ENCODE measurements at regions not wholly inside any gene's neighbourhood (a gene's known extent, or its start where the extent isn't known, plus 50 kb on each side); places are given as distances from the start of the nearest gene placed in this dataset.
A peak's percentile ranks its signal among the peaks of the same experiment; 100 is the strongest.

DNA sequence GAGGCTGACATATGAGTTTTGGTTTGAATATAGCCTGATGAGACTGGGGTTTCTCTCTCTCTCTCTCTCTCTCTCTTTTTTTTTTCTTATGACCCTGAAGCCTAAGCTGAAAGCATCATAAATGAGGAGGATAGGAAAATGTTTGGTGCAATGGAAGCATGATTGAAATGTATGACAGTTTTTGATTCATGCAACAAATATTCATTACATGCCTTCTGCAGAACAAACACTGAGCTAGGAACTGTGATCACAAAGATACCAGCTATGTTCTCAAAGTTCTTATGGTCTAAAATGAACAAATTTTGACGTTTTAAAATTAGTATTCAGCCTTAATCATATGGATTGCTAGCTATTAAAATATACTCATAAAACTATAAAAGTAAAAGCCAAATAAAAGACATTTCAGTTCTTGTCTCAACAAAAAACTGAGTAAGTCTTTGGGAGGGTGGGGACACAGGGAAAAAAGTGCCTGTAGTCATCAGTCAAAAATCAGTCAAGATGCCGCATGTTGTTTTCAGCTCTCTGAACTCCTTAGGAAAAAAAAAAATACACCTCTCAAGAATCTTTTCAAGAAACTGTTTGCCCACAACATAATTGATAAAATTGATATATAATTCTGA, 57.2 kb downstream of the NKX6-1 start:
- no peak for DNase-seq

DNA sequence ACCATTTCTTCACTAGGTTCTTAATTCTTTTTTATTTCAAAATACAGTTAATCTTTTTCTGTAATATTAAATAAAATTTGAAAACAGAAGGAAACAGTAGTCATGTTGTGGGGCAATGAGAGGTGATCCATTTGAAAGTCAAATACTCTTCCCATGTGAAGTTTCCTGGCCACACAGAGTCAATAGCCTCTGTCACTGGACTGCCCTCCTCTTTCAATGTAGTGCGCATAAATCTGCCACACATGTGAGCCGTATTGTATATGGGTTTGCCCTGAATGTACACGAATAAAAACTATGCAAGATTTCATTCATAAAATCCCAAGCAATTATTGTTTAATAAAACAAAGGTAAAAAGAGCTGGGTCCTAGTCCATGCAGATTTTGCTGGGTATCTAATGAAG, 59.1 kb downstream of the NKX6-1 start:
- DNase-seq: no peak

DNA sequence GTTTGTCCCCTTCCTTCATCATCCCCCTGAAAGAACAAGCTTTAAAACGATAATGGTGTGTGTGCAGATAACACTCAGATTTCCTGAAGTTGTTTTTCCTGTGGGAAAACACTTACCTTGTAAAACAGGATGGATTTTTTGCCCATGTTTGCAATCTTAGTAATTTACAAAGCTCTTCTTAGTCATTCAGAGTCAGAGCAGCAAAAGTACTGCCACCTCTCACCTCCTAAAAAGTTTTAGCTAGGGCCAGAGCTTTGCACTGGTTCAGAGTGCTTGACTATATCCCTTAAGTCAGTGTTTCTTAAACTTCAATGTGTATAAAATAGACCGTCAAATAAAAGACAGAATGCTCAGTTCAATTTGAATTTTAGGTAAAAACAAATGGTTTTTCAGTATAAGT, 62.3 kb downstream of the NKX6-1 start:
- DNase-seq: no peak

DNA sequence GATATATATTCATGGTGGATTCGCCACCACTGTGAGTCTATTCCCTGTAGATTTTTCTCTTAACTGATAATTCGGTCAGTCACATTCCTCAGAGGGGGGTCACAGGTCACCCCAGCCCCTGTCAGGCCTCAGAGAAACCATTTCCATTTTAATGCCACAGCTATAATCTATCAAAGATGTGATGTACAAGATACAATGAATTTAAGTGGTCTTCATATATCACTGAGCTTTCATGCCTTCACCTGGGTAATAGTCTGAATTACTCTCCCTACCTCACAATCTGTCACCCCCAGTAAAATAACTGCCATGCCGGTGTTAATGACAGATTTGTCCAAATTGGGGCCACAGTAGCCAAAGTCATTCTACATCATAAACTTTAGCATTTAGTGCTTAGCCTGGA, 64.7 kb downstream of the NKX6-1 start:
- no peak for DNase-seq

DNA sequence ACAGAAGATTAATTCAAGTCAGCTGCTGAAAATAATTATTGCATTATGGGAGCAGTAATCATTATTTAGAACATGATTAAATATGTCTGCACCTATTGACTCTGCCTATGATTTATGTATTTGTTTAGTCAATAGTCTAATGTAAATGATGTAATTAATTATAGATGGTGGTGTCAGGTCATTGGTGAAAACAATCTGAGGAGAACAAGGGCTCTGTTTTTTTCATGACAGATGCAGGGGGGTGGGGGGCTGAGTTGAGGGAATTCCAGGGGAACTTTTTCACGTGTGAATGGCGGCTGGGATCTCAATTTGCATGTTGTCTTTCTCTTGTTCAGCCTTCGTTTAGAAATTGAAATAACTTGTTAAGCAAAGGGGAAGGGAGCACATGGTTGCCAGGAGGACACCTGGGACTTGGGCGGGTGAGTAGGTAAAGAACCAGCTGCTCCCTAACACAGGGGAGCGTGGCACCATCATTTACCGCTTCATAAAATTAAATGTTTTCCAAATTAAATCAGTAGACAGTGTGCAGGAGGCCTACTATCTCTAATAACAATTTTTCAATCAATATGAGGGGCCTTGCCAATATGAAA, 65.4 kb downstream of the NKX6-1 start:
- no peak for DNase-seq

DNA sequence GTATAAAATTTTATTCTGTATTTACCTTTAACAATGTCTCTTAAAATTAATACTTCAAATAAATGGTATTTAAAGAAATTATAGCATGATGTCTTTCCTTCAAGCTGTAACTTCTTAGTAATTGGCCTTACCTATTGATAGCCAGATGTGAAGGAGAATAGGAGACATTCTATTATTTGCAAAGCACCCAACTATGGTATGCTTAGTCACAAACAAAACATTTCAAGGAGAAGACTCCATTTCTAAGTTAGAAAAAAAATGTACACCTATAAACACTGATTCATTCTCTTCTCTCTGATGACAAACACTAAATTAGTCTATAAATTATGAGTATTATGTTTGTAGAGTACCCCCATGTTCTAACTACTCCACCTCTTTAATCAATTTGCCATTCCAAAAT, 66.4 kb downstream of the NKX6-1 start:
- DNase-seq: no peak

DNA sequence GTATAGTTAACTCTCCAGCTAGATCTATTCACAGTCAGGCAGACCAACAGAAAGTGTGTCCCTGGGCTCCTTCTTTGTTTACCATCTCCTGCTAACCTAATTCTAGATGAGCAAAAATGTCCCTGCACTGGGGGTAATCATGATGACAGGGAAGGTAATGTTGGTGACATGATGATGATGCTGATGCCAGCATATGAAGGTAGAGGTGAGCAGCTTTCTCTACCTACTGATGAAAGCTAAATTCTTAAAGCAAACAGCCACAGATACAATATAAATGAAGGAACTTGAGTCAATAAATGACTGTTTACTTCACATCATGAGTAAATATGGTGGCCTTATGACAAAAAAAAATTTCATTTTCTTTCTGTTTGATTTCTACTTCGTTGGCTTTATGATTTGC, 78.5 kb downstream of the NKX6-1 start:
- DNase-seq: no peak

DNA sequence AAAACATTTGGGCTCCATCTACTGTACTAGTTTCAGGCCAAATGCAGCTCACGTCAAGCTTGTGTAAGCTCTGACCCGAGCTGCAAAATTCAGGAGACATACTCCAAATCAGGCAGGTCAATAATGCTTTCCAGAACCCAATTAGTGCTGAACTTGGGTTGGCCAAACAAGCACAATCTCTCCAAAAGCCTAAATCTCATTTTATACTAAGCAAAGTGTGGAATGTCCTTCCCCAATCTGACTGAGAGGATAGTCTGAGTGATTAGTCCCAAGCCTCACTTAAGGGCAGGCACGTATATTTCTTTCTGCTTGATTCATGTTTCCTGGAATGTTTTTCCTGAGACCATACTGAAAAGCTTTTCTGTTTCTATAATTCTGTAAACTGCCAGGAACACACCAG, 79.9 kb downstream of the NKX6-1 start:
- DNase-seq: no peak

DNA sequence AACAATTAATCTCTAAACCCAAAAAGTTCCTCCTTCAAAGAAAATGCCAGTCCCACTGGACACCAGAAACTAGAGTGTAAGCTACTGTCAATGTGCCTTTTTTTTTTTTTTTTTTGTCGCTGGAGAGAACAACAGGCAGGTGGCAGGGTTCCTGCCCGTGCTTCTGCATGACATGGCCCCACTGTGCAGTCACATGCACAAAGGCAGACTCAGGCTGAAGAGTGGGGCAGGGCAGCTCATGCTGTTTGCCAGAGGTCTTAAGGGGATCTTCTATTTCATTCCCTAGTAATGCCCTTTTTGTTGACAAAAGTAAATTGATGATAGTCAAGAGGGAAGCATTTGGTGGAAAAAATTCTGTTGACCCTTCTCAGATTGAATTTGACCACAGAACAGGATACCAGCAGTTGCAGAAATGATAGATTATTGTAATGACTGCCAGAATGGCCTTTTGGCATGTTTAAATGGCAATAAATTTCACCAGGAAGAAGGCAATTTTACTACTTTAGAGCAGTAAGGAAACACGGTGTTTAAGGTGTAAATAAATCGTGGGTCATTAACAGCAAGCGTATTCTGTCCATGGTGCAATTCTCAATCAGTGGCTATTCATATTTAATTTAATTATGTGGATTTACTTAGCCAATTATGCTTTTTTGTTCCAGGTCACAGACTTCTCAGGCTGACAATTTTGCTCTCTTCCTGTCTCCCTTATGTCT, 80.9 kb downstream of the NKX6-1 start:
- peak; percentile 16 for DNase-seq

DNA sequence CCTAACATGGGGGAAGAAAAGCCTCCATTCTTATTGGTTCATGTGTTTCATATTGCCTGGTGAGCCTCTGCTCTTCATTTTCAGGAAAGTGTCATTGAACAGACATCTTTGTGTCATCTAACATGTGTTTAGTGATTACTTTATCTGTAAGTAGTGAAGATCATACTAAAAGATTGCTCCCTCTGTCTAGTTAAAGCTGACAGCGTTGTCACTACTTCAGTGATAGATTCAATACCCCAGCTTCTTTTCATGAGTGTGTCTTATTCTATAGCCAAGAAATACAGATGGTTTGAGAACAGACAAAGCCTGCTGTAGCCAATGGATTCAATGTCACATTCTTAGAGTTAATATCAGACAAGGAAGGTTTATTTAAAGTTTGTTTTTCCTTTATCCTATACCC, 85.1 kb downstream of the NKX6-1 start:
- no peak for DNase-seq

DNA sequence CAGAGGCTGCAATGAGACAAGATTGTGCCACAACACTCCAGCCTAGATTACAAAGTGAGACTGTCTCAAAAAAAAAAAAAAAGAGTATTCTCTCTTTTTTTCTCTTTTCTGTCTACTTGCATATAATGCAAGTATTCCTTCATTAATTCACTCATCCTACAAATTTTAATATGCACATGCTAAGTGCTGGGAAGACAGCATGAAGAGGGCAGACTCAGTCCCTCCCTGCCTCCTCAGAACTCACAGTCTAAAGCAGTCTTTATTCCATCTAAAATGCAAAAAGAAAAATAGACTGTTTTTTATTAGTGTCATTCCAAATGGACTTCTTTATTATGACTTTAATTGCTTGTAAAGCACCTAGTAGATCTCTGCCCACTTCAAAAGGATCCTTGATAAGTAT, 85.6 kb downstream of the NKX6-1 start:
- DNase-seq: no peak

DNA sequence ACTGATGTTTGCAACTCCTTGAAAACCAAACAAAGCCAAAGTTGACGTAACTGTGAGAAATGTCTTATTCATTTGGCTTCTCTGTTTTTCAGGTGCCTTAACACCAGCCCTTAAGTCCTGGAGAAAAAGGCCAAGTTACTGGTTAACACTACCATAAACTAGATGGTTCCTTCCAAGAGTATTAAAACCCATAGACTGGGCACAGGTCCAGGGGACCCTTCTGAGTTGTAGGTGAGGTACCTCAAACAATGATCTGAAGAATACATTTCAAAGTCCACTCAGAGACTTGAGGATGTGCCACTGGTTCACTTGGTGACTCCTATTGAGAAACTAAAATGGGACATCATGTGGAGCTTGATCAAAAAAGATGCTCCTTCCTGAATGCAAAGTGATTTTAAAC, 87.0 kb downstream of the NKX6-1 start:
- no peak for DNase-seq

DNA sequence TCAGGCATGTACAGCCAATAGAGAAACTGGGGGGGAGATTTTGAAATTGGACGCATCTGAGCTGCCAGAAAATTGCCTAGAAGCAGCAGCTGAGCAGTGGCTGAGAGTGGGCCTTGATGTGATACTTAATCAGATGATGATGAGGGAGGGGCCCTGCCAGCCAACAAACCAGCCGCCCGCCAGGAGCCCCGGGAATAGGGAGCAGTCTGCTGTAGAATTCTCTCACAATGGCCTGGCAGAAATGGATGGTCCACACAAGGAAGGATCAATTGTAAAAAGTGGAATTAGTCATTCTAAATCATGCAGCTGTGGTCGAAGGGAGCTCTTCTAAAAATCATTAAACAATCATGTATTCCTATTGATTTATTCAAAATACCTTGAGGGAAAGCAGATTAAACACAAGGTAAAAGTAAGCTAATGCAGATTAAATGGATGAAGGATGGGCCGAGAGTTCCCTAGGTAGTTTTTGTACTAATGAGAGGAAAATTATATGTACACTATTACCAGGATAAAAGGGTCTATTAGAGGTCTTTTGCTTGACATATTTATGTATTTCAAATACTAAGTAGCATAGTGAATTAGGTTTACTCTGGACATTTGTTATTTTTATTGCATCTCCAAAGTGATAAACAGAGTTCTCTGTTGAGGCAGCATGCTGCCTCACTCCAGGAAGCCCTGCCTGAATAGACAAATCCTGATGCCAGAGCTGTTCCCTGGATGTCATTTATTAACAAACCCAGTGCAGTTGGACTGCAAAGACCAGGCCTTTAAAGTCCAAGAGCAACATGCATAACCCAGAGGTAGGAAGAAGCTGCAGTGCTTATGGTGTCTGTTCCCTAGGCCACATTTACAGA, 91.3 kb downstream of the NKX6-1 start:
- DNase-seq: no peak

DNA sequence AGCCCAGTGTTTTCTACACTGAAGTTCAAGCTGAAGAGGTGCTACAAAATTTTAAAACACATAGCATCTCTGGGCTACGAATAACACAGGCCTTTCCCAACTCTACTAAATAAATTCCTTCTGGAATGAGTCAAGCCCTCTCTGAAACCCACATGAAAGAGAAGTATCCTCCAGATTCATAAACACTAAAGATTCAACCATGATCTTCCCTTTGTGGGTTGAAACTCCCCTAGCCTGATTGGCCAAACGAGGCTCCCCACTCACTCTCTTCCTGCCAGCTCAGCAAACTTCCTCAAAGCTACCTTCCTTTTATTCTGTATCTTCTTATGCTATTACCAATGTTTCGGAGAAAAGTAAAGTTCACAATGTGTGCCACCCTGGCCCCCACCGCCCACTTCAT, 95.4 kb downstream of the NKX6-1 start:
- no peak for DNase-seq

DNA sequence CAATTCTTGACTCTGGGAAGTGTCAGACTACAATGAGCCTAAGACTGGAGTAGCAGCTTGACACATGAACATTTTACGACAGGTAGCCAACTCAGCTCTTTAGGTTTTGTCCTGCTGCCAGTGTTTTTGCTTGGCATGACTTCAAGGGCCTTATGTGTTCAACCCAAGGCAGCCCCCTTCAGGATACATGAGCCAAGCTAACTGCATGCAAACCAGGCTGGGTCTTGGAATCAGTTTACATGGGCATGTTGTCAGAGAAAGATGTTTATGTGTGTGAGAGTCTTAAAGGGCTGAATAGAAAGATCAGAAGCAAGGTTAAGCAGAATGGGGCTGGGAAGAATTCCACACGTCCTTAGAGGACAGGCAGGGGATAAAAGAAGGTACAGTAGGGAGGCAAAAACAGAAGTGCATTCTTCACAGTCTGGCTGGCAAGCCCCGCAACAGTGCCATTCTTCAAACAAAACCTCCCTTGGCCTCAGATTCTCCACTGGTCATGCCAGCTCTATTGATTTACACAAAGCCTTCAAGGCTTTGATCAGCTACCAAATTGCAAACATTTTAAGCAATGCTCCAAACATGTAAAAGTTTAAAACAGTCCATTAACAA, 97.3 kb downstream of the NKX6-1 start:
- peak; percentile 14 for DNase-seq

DNA sequence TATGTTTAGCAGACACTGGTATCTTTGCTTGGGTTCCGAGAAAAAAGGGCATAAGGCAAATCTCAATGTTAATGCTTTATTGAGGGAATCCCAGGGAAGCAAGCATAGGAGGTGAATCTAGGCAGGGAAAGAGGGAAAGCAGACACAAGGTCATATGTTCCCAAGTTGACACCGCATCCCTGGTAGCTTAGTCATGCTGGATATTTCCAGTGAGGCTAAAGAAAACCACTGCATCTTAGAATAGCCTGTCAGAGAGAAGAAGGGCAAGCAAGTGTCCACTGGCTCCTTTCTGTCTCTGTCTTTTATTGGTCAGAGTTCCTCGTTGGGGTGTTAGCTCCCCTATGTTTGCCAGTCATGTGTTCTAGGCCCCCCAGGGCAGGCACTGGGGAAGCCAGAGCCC, 104.7 kb downstream of the NKX6-1 start:
- DNase-seq: no peak

DNA sequence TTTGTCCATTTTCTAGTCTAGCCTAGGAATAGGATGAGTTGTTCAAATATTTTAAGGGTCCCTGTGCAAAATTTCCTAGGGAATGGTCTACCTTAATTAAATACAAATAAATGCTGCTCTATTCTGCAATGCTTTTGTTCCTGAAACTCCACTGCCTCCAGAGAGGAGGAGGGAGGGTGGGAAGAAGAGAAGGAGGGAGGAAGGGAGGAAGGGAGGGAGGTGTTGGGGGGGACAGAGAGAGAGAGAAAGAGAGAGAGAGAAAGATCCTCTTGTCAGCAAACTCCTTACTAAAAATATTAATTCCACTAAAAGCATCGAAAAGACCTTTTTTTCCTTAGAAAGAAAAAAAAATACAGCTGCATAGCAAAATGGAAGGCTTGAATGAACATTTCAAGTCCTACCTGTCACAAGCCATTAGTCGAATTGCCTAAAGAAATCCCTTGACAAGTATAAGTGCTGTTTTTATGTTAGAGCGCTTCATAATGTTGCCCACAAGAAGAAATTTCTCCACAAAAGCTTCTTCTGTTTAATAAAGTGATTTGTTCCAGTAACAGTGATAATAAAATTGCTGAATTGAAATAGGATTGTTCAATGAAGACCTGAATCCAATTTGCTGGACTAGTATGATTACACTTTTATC, 106.0 kb downstream of the NKX6-1 start:
- no peak for DNase-seq

DNA sequence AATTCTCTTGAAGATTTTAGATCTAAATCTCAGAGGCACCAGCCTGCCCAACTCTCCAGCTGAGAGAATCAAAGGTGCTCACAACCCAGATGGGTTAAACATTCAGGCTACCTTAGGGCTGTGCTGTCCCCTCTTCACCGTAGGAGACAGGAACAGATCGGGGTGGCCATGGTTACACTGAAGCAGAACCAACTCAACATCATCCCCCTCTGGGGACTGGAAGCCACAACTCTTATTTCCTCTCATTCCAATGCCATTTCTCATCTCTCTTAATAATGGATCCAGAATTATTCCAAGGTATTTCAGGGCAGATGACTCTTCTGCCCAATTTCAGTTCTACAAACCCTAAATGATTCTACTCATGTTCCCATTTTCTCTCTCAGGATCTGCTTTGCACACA, 109.7 kb downstream of the NKX6-1 start:
- DNase-seq: no peak

DNA sequence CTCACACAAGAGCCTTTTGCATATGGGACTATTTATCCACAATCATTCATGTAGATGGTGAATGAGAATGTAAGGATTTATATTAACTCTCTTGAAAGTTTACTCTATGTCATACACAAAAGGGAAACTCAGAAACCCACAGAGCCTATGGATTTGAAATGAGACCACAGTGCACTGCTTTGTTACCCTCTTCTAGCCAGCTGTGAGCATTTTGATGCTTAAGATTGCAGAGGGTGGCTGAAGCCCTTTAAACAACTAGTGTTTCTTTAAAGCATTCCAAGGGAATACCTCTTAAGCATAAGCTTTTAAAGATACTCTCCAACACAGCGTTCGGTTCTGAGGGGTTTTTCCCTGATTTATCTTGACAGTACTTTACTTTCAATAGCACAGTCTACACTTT, 113.9 kb downstream of the NKX6-1 start:
- DNase-seq: no peak

DNA sequence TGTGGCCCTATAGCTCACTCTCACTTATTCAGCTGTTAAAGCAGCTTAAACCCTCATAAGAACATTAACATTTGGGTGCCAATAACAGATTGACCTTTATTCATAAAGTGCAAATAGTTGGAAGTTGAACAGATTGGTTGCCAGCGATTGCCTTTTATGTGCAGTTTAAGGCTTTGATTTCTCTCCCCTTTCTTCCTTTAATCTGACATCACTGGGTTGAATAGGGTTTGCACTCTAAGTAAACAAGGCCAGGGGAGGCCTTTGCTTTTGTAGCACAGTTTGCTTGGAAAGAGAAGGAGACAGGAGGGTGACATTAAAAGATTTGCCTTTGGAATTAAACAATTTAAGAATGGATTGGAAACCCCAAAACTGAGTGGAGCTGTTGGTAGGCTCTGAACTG, 114.3 kb downstream of the NKX6-1 start:
- DNase-seq: no peak

DNA sequence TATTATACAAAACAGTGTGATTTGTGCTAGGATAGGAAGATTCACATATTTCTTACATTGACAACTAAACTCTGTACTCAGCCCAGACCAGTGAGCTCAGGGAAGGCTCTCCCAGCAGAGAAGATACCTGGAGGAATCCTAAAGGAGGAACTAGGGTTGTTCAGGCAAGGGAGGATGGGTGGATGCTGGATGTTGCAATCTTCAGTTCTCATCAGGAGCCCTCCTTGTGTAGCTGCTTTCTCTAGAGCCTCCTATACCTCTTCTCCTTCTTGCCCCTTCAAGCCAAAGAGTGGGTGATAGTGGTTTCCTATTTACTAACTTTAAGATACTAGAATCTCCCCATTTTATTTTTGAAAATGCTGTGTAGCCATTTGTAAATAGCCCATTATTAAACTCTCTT, 117.3 kb downstream of the NKX6-1 start:
- no peak for DNase-seq

DNA sequence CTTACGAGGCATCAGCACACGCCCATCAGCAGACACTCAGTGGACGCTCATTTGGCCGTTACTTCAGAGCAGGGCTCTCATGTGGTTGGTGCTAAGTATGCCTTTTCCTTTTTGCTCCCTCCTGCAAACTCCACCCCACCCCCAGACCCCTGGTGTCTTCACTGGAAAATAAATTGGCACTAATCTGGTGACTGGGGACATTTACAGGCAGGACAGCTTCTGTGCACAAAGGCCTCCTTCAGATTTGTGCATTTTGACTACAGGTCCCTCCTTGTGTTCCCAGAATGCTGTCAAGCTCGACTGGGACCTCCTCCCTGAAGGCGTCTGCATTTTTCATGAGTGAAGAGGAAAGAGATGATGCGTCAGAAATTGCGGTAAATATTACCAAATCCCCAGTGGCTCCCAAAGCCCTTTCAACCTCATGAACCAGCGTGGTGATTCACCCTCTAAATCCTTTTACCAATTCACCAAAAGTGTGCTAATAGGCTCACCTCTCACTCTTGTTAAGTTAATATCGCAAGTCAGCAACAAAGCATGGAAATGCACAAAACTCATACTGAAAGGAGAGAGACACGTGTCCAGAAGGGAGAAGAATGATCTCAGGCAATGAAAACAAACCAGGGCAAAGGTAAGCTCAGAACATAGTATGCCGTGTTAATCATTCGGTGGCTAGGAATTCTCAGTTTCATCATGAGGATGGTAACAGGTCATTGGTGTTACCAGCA, 119.0 kb downstream of the NKX6-1 start:
- no peak for DNase-seq

Data from NCI-H1092 treated with DMSO at 0.1 percent for 48 hours (cell line).